H9 (cell line): ENCODE measurements at regions not wholly inside any gene's neighbourhood (a gene's known extent, or its start where the extent isn't known, plus 50 kb on each side); places are given as distances from the start of the nearest gene placed in this dataset.
A peak's percentile ranks its signal among the peaks of the same experiment; 100 is the strongest.

Source experiments
- DNase-seq: peaks from one replicate; pipeline ENCODE4 v3.0.0-alpha.2; 2017
- H2AFZ ChIP-seq: one replicate; pipeline ENCODE4 v1.6.1; 2013; ENCODE audit warnings: mild to moderate bottlenecking, low read length, control low read depth, moderate library complexity
- H2AK5ac ChIP-seq: 2 replicates; pipeline ENCODE4 v1.6.1; 2013; ENCODE audit warnings: low read length, control low read depth, mixed read lengths; ENCODE audit not compliant: insufficient read length
- H2BK120ac ChIP-seq: one replicate; pipeline ENCODE4 v1.6.1; 2013; ENCODE audit warnings: low read depth, mild to moderate bottlenecking, low read length, control low read depth, inconsistent platforms; ENCODE audit not compliant: poor library complexity, severe bottlenecking
- H2BK12ac ChIP-seq: 2 replicates; pipeline ENCODE4 v1.6.1; 2013; ENCODE audit warnings: low read length, control low read depth, mixed read lengths, low read depth; ENCODE audit not compliant: insufficient read length
- H2BK15ac ChIP-seq: 2 replicates; pipeline ENCODE4 v1.6.1; 2013; ENCODE audit warnings: low read depth, low read length, control low read depth
- H2BK20ac ChIP-seq: one replicate; pipeline ENCODE4 v1.6.1; 2013; ENCODE audit warnings: low read depth, mild to moderate bottlenecking, low read length, control low read depth, inconsistent platforms; ENCODE audit not compliant: poor library complexity, severe bottlenecking
- H2BK5ac ChIP-seq: 2 replicates; pipeline ENCODE4 v1.6.1; 2013; ENCODE audit warnings: low read length, control low read depth, mixed read lengths; ENCODE audit not compliant: insufficient read length
- H3K14ac ChIP-seq: 2 replicates; pipeline ENCODE4 v1.6.1; 2013; ENCODE audit warnings: low read length, control low read depth; ENCODE audit not compliant: insufficient read depth
- H3K18ac ChIP-seq: 2 replicates; pipeline ENCODE4 v1.6.1; 2013; ENCODE audit warnings: low read depth, mild to moderate bottlenecking, mixed read lengths, low read length, control low read depth; ENCODE audit not compliant: insufficient read length
- H3K23ac ChIP-seq: 2 replicates; pipeline ENCODE4 v1.6.1; 2013; ENCODE audit warnings: low read length, control low read depth, mixed read lengths, low read depth; ENCODE audit not compliant: insufficient read length
- H3K23me2 ChIP-seq: 2 replicates; pipeline ENCODE4 v1.6.1; 2013; ENCODE audit warnings: low read depth, mild to moderate bottlenecking, mixed read lengths, low read length, control low read depth; ENCODE audit not compliant: insufficient read length, poor library complexity, severe bottlenecking
- H3K27ac ChIP-seq: 2 replicates; pipeline ENCODE4 v1.5.1; 2013; ENCODE audit warnings: low read length, control low read depth, mixed read lengths, low read depth; ENCODE audit not compliant: insufficient read length
- H3K27me3 ChIP-seq: 2 replicates; pipeline ENCODE4 v1.6.1; 2013; ENCODE audit warnings: low read length, control low read depth, inconsistent platforms; ENCODE audit not compliant: insufficient read depth
- H3K4ac ChIP-seq: 2 replicates; pipeline ENCODE4 v1.6.1; 2013; ENCODE audit warnings: low read depth, mild to moderate bottlenecking, control low read depth, inconsistent platforms, low read length, moderate library complexity
- H3K4me1 ChIP-seq: 2 replicates; pipeline ENCODE4 v1.6.1; 2013; ENCODE audit warnings: low read length, control low read depth, inconsistent platforms; ENCODE audit not compliant: insufficient read depth
- H3K4me2 ChIP-seq: 2 replicates; pipeline ENCODE4 v1.6.1; 2013; ENCODE audit warnings: low read length, control low read depth, mixed read lengths; ENCODE audit not compliant: insufficient read length, insufficient read depth
- H3K56ac ChIP-seq: 2 replicates; pipeline ENCODE4 v1.6.1; 2013; ENCODE audit warnings: low read depth, mild to moderate bottlenecking, mixed read lengths, low read length, control low read depth; ENCODE audit not compliant: insufficient read length
- H3K79me1 ChIP-seq: 2 replicates; pipeline ENCODE4 v1.6.1; 2013; ENCODE audit warnings: low read depth, mild to moderate bottlenecking, moderate library complexity, low read length, control low read depth, inconsistent platforms; ENCODE audit not compliant: insufficient read depth, poor library complexity, severe bottlenecking
- H3K79me2 ChIP-seq: 2 replicates; pipeline ENCODE4 v1.6.1; 2013; ENCODE audit warnings: low read length, control low read depth, inconsistent platforms; ENCODE audit not compliant: insufficient read depth
- H3K9ac ChIP-seq: 2 replicates; pipeline ENCODE4 v1.6.1; 2013; ENCODE audit warnings: low read length, control low read depth, mixed read lengths; ENCODE audit not compliant: insufficient read length; ENCODE audit errors: extremely low read depth
- H3K9me3 ChIP-seq: one replicate; pipeline ENCODE4 v1.6.1; 2013; ENCODE audit warnings: low read depth, low read length, inconsistent platforms; ENCODE audit not compliant: control insufficient read depth
- H3T11ph ChIP-seq: one replicate; pipeline ENCODE4 v1.6.1; 2013; ENCODE audit warnings: mild to moderate bottlenecking, low read length, control low read depth, inconsistent platforms
- H4K20me1 ChIP-seq: one replicate; pipeline ENCODE4 v1.6.1; 2013; ENCODE audit not compliant: control insufficient read depth, insufficient read length, insufficient read depth
- H4K5ac ChIP-seq: 2 replicates; pipeline ENCODE4 v1.6.1; 2013; ENCODE audit warnings: low read depth, mild to moderate bottlenecking, mixed read lengths, low read length, control low read depth; ENCODE audit not compliant: insufficient read length
- H4K8ac ChIP-seq: replicated peaks from 2 replicates; pipeline ENCODE4 v1.6.1; 2013; ENCODE audit warnings: low read length, control low read depth, mixed read lengths, low read depth; ENCODE audit not compliant: insufficient read length
- H4K91ac ChIP-seq: 2 replicates; pipeline ENCODE4 v1.6.1; 2013; ENCODE audit warnings: low read depth, mild to moderate bottlenecking, moderate library complexity, mixed read lengths, low read length, control low read depth; ENCODE audit not compliant: insufficient read length
- H3K27ac Mint-ChIP-seq, 3 experiments: 2 replicates in 2 of 3; 3 replicates in 1 of 3; pipeline ENCODE4 v1.8.0; 2020 to 2021; ENCODE audit warnings: mixed read lengths in 3 of 3, mild to moderate bottlenecking in 1 of 3, moderate library complexity in 1 of 3
- H3K27me3 Mint-ChIP-seq: 2 replicates; pipeline ENCODE4 v1.8.0; 2021; ENCODE audit warnings: low read depth, mild to moderate bottlenecking, moderate library complexity, mixed read lengths
- H3K36me3 Mint-ChIP-seq, 3 experiments: 2 replicates in 2 of 3; 3 replicates in 1 of 3; pipeline ENCODE4 v1.8.0; 2020 to 2021; ENCODE audit warnings: low read depth in 3 of 3, mixed read lengths in 3 of 3; ENCODE audit not compliant: insufficient read depth in 1 of 3
- H3K4me1 Mint-ChIP-seq, 2 experiments: 2 replicates each; pipeline ENCODE4 v1.8.0; 2020; ENCODE audit warnings: mixed read lengths in 2 of 2
- H3K4me3 Mint-ChIP-seq, 2 experiments: 2 replicates in 1 of 2; 3 replicates in 1 of 2; pipeline ENCODE4 v1.8.0; 2020 to 2021; ENCODE audit warnings: mild to moderate bottlenecking in 2 of 2, mixed read lengths in 2 of 2, moderate library complexity in 1 of 2
- H3K9me3 Mint-ChIP-seq, 2 experiments: 2 replicates in 1 of 2; 3 replicates in 1 of 2; pipeline ENCODE4 v1.8.0; 2020; ENCODE audit warnings: mild to moderate bottlenecking in 2 of 2, mixed read lengths in 2 of 2, moderate library complexity in 1 of 2
- CTCF ChIP-seq: fragments of 200-600 bp; sonication (generic); conservative IDR thresholded peaks from 3 replicates; pipeline ENCODE4 v1.8.0; 2021; ENCODE audit warnings: antibody characterized with exemption, mild to moderate bottlenecking
- WGBS: extraction: QIAGEN DNeasy Blood & Tissue Kit; methylation state at CpG from one replicate; pipeline ENCODE4 v1.1.7; 2013; ENCODE audit warnings: missing lambda C conversion rate, low lambda C conversion rate, mixed read lengths; ENCODE audit not compliant: insufficient read length; ENCODE audit errors: extremely low coverage; 5-methylcytosine and 5-hydroxymethylcytosine counted together

GRCh38 chr9:650362-650761, 191.1 kb upstream of the DMRT1 start:
- peaks cover 7% of the 10 kb centered on the region; the same call in 1 of the 2 replicates for H3K4me1 ChIP-seq
- H3K9me3 ChIP-seq, result no peaks in the 10 kb centered on the region
- H3K14ac ChIP-seq, result no peak overlapping the region
- peaks cover 37 to 52% of the 10 kb centered on the region in 2 experiments for H3K4me1 Mint-ChIP-seq
- H2AK5ac ChIP-seq, result no peak overlapping the region
- peak overlapping the region in 1 of 3 experiments; percentile 45; a peak in 1 of 7 replicates for H3K27ac Mint-ChIP-seq
- no peak for TF ChIP-seq CTCF
- no peak overlapping the region for H4K8ac ChIP-seq
- no CpG with 5 or more reads among the region's 1 CpG for WGBS
- no peak overlapping the region for H2BK120ac ChIP-seq
- no peak overlapping the region for H2BK20ac ChIP-seq
- no peak overlapping the region for H4K5ac ChIP-seq
- no peaks in the 10 kb centered on the region for H3K23me2 ChIP-seq
- H3K9ac ChIP-seq, result no peak overlapping the region
- H3K27me3 ChIP-seq, result no peaks in the 10 kb centered on the region
- H3K79me1 ChIP-seq, result no peaks in the 10 kb centered on the region
- H3K4ac ChIP-seq, result no peak overlapping the region
- no peaks in the 10 kb centered on the region; a peak in 1 of 5 replicates for H3K9me3 Mint-ChIP-seq
- H2AFZ ChIP-seq, result no peak overlapping the region
- no peak overlapping the region for H2BK12ac ChIP-seq
- H4K91ac ChIP-seq, result no peak overlapping the region
- H3K4me3 Mint-ChIP-seq, result peak overlapping the region in 1 of 2 experiments; percentile 63; a peak in 2 of 5 replicates
- no peaks in the 10 kb centered on the region for H4K20me1 ChIP-seq
- H2BK15ac ChIP-seq, result no peak overlapping the region
- no peak overlapping the region for H2BK5ac ChIP-seq
- DNase-seq, result peak; percentile 49
- H3K4me2 ChIP-seq, result peak overlapping the region; percentile 0
- H3K23ac ChIP-seq, result no peak overlapping the region
- H3K18ac ChIP-seq, result no peak overlapping the region
- no peaks in the 10 kb centered on the region for H3K79me2 ChIP-seq
- H3T11ph ChIP-seq, result no peak overlapping the region
- no peak overlapping the region for H3K27ac ChIP-seq
- no peaks in the 10 kb centered on the region for H3K36me3 Mint-ChIP-seq
- peaks cover 10% of the 10 kb centered on the region for H3K27me3 Mint-ChIP-seq
- H3K56ac ChIP-seq, result no peak overlapping the region
